Activated CD4-positive, alpha-beta T cell treated with anti-CD3 and anti-CD28 coated beads, Interleukin-2, Interleukin-4, amounts not matched to agents 100 ng/mL and 50 ng/mL, durations not matched to agents 16 hours and 8 hours (primary cell): ENCODE measurements at regions not wholly inside any gene's neighbourhood (a gene's known extent, or its start where the extent isn't known, plus 50 kb on each side); places are given as distances from the start of the nearest gene placed in this dataset.

Source experiments
- DNase-seq: peaks from one replicate; pipeline ENCODE4 v3.0.0-alpha.2; 2020; ENCODE audit warnings: low spot score

- DNase-seq = no peak
These were observed 104.6 kb upstream of the AKIRIN2 start for GRCh38 chr6:87806635-87807034.

- DNase-seq = no peak
These were observed 104.1 kb upstream of the AKIRIN2 start for GRCh38 chr6:87806099-87806498.

DNA sequence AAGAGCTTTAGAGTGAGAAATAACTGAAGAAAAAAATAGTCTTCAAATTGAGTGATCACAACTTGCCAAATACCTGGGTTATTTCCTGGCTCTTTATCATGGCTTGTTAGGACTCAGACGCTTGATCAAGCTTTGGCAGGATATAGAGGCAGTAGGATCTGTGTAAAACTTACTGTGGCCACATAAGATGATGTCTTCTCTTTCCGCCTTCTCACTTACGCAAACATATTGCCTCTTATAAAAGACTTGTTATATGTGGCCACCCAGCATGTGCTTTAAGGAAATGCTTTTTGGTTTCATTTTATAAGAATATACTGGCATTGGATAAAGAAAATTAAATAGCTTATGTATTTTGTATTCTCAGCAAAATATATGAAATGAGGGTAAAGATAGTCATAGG lies 101.8 kb upstream of the AKIRIN2 start:
- no peak for DNase-seq

- DNase-seq = no peak
These were observed 97.6 kb upstream of the AKIRIN2 start for GRCh38 chr6:87799651-87800050.

- DNase-seq = no peak
These were observed 96.6 kb upstream of the AKIRIN2 start for GRCh38 chr6:87798393-87799278.

- no peak for DNase-seq
These were observed 93.2 kb upstream of the AKIRIN2 start for GRCh38 chr6:87794922-87795885.

DNA sequence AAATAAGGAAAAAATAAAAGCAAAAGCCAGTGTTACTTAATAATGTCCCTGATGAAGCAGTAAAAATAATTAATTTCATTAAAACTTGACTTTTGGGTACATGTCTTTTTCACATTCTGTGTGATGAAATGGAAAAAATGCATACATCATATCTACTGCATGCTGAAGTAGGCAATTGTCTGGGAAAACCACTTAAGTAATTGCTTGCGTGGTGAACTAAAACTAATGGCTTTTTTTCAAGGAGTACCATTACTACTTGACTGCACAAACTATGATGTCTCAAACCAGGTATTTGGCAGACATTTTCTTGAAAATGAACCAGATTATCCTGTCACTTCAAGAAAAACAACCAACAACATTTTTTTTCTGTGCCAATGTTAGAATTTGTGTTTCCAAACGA lies 91.3 kb upstream of the AKIRIN2 start:
- DNase-seq = no peak

- DNase-seq = no peak
These were observed 89.9 kb upstream of the AKIRIN2 start for GRCh38 chr6:87791982-87792381.

DNA sequence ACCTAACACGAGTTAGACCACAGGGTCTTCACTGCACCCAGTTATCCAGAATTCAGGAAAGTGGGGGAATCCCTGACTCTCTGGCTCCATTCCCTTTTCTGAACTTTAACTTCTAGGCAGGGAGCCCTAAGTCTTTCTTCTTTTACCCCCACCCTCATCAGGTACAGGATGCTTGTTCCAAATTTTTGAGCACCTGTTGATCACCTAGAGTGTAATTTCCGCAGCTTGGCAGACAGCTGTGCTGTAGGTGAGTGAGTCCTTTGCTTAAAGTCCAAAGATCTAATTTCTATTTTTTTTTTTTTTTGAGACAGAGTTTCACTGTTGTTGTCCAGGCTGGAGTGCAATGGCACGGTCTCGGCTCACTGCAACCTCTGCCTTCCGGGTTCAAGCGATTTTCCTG lies 89.5 kb upstream of the AKIRIN2 start:
- no peak for DNase-seq

DNA sequence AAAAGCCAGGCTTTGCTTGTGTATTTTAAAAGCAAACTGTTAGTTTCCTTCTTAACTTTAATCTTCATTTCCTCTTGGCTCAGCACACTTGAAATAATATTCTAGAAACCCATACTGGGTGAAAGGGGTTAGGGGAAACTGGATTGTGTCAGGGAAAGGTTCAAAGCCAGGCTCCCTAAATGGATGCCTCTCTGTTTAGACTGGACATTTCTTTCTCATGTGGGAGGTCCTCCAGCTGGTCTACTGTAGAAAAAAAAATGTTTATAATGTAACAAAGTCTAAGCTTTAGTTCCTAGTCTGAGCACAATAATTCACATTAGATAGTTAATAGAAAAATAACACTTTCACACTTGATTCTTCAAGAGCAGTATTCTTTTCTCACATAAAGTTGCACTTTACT lies 89.0 kb upstream of the AKIRIN2 start:
- no peak for DNase-seq

- DNase-seq = no peak
These were observed 87.9 kb upstream of the AKIRIN2 start for GRCh38 chr6:87789900-87790290.

DNA sequence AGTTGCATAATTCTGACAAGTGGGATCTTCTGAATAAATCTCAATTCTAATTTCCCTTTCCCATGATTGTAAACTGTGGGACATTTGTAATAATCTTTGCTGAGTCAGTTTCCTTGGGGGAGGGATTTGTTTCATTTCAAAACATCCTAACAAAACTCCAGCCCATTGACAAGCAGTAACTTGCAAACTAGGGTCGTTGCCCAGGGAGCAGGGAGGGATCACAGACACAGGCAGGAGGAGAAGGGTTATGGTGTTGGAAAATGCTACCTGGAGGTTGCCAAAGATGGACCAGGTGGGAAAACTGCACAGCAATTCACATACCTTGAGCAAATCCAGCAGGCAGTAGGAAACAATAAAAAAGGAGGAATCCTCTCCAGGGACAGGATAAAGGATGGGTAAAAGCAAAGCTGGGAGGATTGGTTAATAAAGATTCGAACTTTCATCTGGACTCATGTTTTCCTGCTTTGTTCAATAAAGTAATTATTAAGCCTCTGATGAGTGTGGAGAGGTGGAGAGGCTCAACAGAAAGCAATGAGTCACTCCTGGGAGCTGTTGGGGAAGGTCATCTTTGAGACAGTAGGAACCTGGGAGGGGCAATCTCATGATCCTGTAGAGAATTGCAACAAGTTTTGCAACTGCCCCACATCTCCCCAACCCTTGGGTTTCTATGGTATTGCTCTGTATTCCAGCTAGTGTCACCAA lies 87.3 kb upstream of the AKIRIN2 start:
- no peak for DNase-seq

DNA sequence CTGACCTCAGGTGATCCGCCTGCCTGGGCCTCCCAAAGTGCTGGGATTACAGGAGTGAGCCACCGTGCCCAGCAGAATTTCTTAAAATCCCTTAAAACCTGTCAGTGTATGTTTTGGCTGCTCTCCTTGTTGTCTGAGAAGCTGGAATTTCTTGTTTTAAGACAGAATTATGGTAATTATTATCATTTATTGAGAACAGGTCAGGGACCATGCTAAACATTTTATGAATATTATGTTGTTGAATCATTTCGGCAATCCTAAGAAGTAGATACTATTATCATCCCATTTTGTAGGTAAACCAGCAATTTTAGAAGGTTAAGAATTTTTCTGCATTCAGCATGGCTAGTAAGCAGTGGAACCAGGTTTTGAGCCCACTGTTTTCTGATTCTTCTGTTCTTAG lies 86.1 kb upstream of the AKIRIN2 start:
- DNase-seq = no peak

- DNase-seq = no peak
These were observed 83.3 kb upstream of the AKIRIN2 start for GRCh38 chr6:87785229-87785862.

DNA sequence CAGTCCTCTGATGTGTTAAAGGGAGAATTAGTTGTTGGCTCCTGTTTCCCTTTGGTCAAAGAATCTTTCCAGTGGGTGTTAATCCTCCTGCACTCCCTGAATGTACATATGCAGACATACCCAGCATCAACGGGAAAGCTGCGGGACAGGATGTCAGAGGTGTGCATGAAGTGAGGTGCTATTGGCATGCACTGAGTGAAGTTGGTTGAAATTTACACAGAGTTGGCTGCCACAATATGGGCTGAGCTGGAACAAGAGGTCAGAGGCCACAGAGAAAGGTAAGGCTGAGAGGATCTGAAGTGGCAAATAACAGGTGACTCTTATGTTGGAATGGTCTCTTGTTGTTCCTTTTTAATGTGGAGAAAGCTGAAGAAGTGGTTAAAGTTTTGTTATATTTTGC lies 82.7 kb upstream of the AKIRIN2 start:
- no peak for DNase-seq

DNA sequence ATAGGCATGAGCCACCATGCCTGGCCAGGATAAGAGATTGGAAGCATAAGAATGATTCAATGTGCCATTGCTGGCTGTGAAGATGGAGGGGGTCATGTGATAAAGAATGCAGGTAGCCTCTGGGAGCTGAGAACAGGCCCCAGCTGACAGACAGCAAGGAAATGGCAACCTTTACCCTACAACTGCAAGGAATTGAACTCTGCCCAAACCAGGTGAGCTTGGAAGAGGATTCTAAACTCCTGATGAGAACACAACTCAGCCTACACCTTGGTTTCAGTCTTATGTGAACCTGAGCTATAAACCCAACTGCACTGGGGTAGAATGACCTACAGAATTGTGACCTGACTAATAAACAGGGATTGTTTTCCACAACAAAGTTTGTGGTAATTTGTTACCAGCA lies 82.0 kb upstream of the AKIRIN2 start:
- no peak for DNase-seq

DNA sequence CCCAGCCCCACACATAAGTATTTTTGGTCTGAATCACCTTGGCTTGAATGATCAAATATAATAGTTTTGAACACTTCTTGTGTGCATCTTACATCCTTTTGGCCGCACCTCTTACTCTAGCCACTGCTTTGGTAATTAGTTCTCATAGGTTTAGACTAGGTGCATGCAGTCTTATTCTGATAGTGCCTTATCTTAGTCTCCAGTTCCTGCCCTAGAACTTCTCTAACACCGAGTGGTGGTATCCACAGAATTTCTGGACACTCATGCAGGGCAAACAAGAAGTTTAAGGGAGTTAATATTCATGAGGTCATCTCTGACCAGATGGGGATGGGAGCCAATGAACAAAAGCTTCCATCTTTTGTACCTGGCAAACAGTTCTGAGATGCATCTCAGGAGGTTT lies 77.5 kb upstream of the AKIRIN2 start:
- no peak for DNase-seq

DNA sequence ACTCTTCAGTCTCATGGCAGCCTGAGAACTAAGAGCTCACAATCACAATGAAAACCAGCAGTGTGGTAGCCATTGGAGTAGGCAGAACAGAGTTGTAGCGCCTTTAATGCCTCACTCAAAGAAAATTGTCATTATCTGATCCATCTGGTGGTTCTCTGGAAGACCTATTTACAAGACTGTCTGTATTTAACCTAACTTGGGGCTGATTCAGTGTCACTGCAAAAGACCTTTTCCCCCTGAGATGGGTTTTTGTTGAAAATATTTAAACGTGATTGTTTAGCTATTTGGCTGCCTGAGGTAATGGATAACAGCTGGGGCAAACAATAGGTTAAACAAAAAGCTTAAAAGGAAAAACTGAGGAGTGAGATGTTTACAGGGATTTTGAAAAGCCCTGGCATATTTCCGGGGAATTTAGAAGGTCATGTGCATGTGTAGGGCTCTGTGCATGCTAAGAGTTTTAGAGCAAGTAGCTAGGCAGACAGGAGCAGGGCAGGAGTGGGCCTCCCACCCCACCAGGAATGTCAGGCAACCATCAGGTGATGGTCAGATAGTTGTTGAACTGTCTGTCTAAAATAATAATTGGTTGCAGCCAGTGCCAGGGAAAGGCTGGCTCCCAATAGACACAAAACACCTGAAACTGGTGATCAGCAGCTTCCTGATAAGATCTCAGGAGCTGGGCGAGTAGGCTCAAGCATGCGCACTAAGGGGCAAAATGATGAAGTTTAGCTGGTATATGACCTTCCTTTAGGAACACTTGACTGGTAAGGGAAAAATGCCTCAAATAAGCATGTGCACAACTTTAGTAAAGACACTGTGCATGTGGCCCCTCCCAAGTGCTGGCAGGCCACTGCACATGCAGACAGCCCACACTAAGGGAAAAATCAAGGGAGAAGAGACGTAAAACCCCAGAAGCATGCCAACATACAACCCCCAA lies 70.8 kb upstream of the AKIRIN2 start:
- DNase-seq = no peak

- no peak for DNase-seq
These were observed 65.4 kb upstream of the AKIRIN2 start for GRCh38 chr6:87767478-87767877.

GRCh38 chr6:87766211-87766610 lies 64.2 kb upstream of the AKIRIN2 start:
- DNase-seq = no peak

DNA sequence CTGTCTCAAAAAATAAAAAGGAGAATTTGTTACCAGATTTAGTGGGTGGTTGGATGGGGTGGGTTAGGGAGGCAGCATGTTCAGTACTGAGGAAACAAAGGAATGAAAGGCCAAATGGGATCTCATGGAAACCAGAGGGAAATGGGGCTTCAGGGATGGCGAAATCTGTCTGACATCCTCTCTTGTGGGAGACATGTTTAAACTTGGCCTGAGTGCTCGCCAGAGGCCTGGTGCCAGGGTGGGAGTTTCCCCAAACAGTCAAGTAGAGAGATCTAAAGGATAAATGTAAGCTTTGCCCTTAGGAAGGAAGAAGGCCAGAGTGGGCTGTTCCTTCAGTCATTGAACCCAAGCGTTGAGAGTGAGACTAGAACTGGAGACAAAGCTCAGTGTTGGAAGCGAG lies 61.9 kb upstream of the AKIRIN2 start:
- no peak for DNase-seq
